CD4-positive, alpha-beta memory T cell (primary cell): ENCODE measurements at regions not wholly inside any gene's neighbourhood (a gene's known extent, or its start where the extent isn't known, plus 50 kb on each side); places are given as distances from the start of the nearest gene placed in this dataset.
"Not testable (repeated sequence)": the region's sequence is repeated elsewhere in the genome, so short reads cannot be mapped to it uniquely, and the experiment has no call there.

Experiments
- CTCF ChIA-PET: fragments of 350-600 bp; sonication (Branson Sonifier 250); formaldehyde crosslinking; loops from one replicate; lab custom pipeline; 2021; ENCODE audit warnings: inconsistent platforms; ENCODE audit not compliant: partially characterized antibody; lab: Charles Lee
- POLR2A ChIA-PET: fragments of 350-600 bp; sonication (Branson Sonifier 250); formaldehyde crosslinking; loops from one replicate; lab custom pipeline; 2021; ENCODE audit not compliant: partially characterized antibody; lab: Charles Lee
- DNase-seq, 5 donors: peaks; one replicate each; pipeline versions ENCODE4 v3.0.0 to v3.0.0-alpha.2; 2020 to 2022; ENCODE audit warnings: mixed read lengths in 1 of 5
- H3K27ac ChIP-seq: one replicate; pipeline ENCODE4 v1.7.0; 2013; ENCODE audit warnings: low read depth, low read length
- H3K27me3 ChIP-seq: 2 replicates; pipeline ENCODE4 v1.7.0; 2013; ENCODE audit warnings: mild to moderate bottlenecking, low read length, moderate library complexity; ENCODE audit not compliant: insufficient read depth
- H3K36me3 ChIP-seq: 2 replicates; pipeline ENCODE4 v1.7.0; 2013; ENCODE audit warnings: mild to moderate bottlenecking, low read length, moderate library complexity; ENCODE audit not compliant: insufficient read depth
- H3K4me1 ChIP-seq: 2 replicates; pipeline ENCODE4 v1.7.0; 2013; ENCODE audit warnings: mild to moderate bottlenecking, low read length, moderate library complexity; ENCODE audit not compliant: insufficient read depth
- H3K4me3 ChIP-seq, 2 donors: one replicate each; pipeline ENCODE4 v1.7.0; 2013; ENCODE audit warnings: low read length in 2 of 2, mild to moderate bottlenecking in 1 of 2
- H3K9me3 ChIP-seq, 2 donors: one replicate each; pipeline ENCODE4 v1.7.0; 2013; ENCODE audit warnings: low read length in 2 of 2, control low read depth in 1 of 2; ENCODE audit not compliant: control insufficient read depth in 1 of 2
- H3K27ac Mint-ChIP-seq, 7 donors: one replicate each; pipeline ENCODE4 v1.8.0; 2020 to 2021; ENCODE audit warnings: mixed read lengths in 7 of 7, mild to moderate bottlenecking in 6 of 7, inconsistent platforms in 3 of 7, moderate library complexity in 3 of 7
- H3K27me3 Mint-ChIP-seq, 2 donors: one replicate each; pipeline ENCODE4 v1.8.0; 2020 to 2021; ENCODE audit warnings: mixed read lengths in 2 of 2
- H3K36me3 Mint-ChIP-seq, 2 donors: one replicate each; pipeline ENCODE4 v1.8.0; 2020 to 2021; ENCODE audit warnings: mixed read lengths in 2 of 2, inconsistent platforms in 1 of 2, mild to moderate bottlenecking in 1 of 2
- H3K4me1 Mint-ChIP-seq, 4 donors: one replicate each; pipeline ENCODE4 v1.8.0; 2020 to 2021; ENCODE audit warnings: mixed read lengths in 4 of 4, mild to moderate bottlenecking in 1 of 4
- H3K4me3 Mint-ChIP-seq, 8 donors: one replicate each; pipeline ENCODE4 v1.8.0; 2020 to 2021; ENCODE audit warnings: mixed read lengths in 8 of 8, mild to moderate bottlenecking in 7 of 8, moderate library complexity in 6 of 8, inconsistent platforms in 3 of 8
- H3K9me3 Mint-ChIP-seq, 8 donors: one replicate each; pipeline ENCODE4 v1.8.0; 2020 to 2021; ENCODE audit warnings: mixed read lengths in 8 of 8, mild to moderate bottlenecking in 5 of 8, inconsistent platforms in 3 of 8, moderate library complexity in 1 of 8
- intact Hi-C: fragments of 100-400 bp; cut with micrococcal nuclease; formaldehyde crosslinking; loops from one replicate; pipeline ENCODE4 v1.15.1; 2023

GRCh38 chr16:16448423-16448822 is 69.5 kb downstream of the NPIPA7 start:
- H3K36me3 Mint-ChIP-seq, DNase-seq, H3K4me1 Mint-ChIP-seq, H3K27ac Mint-ChIP-seq, H3K4me3 Mint-ChIP-seq, H3K9me3 Mint-ChIP-seq, H3K4me1 ChIP-seq, H3K4me3 ChIP-seq, POLR2A ChIA-PET, H3K27ac ChIP-seq, H3K9me3 ChIP-seq, CTCF ChIA-PET, H3K36me3 ChIP-seq, H3K27me3 ChIP-seq, H3K27me3 Mint-ChIP-seq, intact Hi-C loops: not testable (repeated sequence)

GRCh38 chr16:16449712-16450237 is 70.8 kb downstream of the NPIPA7 start:
- H3K36me3 ChIP-seq, DNase-seq, CTCF ChIA-PET, H3K9me3 Mint-ChIP-seq, H3K4me1 Mint-ChIP-seq, H3K27ac ChIP-seq, H3K4me1 ChIP-seq, H3K27ac Mint-ChIP-seq, H3K4me3 ChIP-seq, H3K36me3 Mint-ChIP-seq, H3K9me3 ChIP-seq, intact Hi-C loops, H3K27me3 ChIP-seq, POLR2A ChIA-PET, H3K27me3 Mint-ChIP-seq, H3K4me3 Mint-ChIP-seq: not testable (repeated sequence)

GRCh38 chr16:16451721-16452410 is 72.9 kb downstream of the NPIPA7 start:
- H3K27ac Mint-ChIP-seq, DNase-seq, H3K4me3 Mint-ChIP-seq, intact Hi-C loops, H3K27me3 Mint-ChIP-seq, H3K36me3 ChIP-seq, CTCF ChIA-PET, POLR2A ChIA-PET, H3K36me3 Mint-ChIP-seq, H3K9me3 ChIP-seq, H3K4me1 ChIP-seq, H3K4me3 ChIP-seq, H3K27me3 ChIP-seq, H3K27ac ChIP-seq, H3K4me1 Mint-ChIP-seq, H3K9me3 Mint-ChIP-seq: not testable (repeated sequence)

GRCh38 chr16:16458579-16458978 is 79.6 kb downstream of the NPIPA7 start:
- intact Hi-C loops, POLR2A ChIA-PET, H3K9me3 ChIP-seq, H3K27ac ChIP-seq, DNase-seq, H3K36me3 Mint-ChIP-seq, H3K36me3 ChIP-seq, CTCF ChIA-PET, H3K4me3 Mint-ChIP-seq, H3K4me1 Mint-ChIP-seq, H3K27me3 Mint-ChIP-seq, H3K4me1 ChIP-seq, H3K4me3 ChIP-seq, H3K9me3 Mint-ChIP-seq, H3K27ac Mint-ChIP-seq, H3K27me3 ChIP-seq: not testable (repeated sequence)

- intact Hi-C loops, POLR2A ChIA-PET, DNase-seq, H3K36me3 ChIP-seq, H3K9me3 Mint-ChIP-seq, H3K4me1 Mint-ChIP-seq, H3K27me3 Mint-ChIP-seq, H3K27ac ChIP-seq, H3K27me3 ChIP-seq, H3K4me1 ChIP-seq, H3K4me3 ChIP-seq, H3K36me3 Mint-ChIP-seq, CTCF ChIA-PET, H3K4me3 Mint-ChIP-seq, H3K9me3 ChIP-seq: not testable (repeated sequence)
- H3K27ac Mint-ChIP-seq, result peak overlapping the region in 2 of 7 donors; percentile 7 to 73
Measured at GRCh38 chr16:16463792-16464191, 84.9 kb downstream of the NPIPA7 start.

GRCh38 chr16:16488919-16489318 is 110.0 kb downstream of the NPIPA7 start:
- CTCF ChIA-PET, H3K27me3 Mint-ChIP-seq: not testable (repeated sequence)

GRCh38 chr16:16489466-16489865 is 110.5 kb downstream of the NPIPA7 start:
- H3K27ac ChIP-seq, H3K4me1 ChIP-seq, H3K4me3 Mint-ChIP-seq, H3K36me3 ChIP-seq, H3K9me3 Mint-ChIP-seq, DNase-seq, CTCF ChIA-PET, H3K9me3 ChIP-seq, H3K36me3 Mint-ChIP-seq, H3K27me3 Mint-ChIP-seq, intact Hi-C loops, H3K4me3 ChIP-seq, H3K27ac Mint-ChIP-seq, POLR2A ChIA-PET, H3K27me3 ChIP-seq, H3K4me1 Mint-ChIP-seq: not testable (repeated sequence)

More at GRCh38 chr16:16488919-16489318, 110.0 kb downstream of the NPIPA7 start:
- H3K27ac ChIP-seq, H3K27ac Mint-ChIP-seq, H3K9me3 Mint-ChIP-seq, intact Hi-C loops, H3K9me3 ChIP-seq, H3K4me1 Mint-ChIP-seq, H3K27me3 ChIP-seq, POLR2A ChIA-PET, H3K4me1 ChIP-seq, H3K36me3 ChIP-seq, H3K4me3 Mint-ChIP-seq, H3K4me3 ChIP-seq, DNase-seq, H3K36me3 Mint-ChIP-seq: not testable (repeated sequence)

- H3K27ac Mint-ChIP-seq, DNase-seq, H3K27ac ChIP-seq, POLR2A ChIA-PET, H3K27me3 ChIP-seq, H3K4me3 Mint-ChIP-seq, H3K36me3 Mint-ChIP-seq, H3K9me3 ChIP-seq, CTCF ChIA-PET, H3K4me3 ChIP-seq, H3K9me3 Mint-ChIP-seq, H3K36me3 ChIP-seq, intact Hi-C loops, H3K4me1 ChIP-seq, H3K27me3 Mint-ChIP-seq, H3K4me1 Mint-ChIP-seq: not testable (repeated sequence)
Measured at GRCh38 chr16:16494114-16494513, 115.2 kb downstream of the NPIPA7 start.
